ENCODE measurements at regions not wholly inside any gene's neighbourhood (a gene's known extent, or its start where the extent isn't known, plus 50 kb on each side); places are given as distances from the start of the nearest gene placed in this dataset.
"Not testable (repeated sequence)": the region's sequence is repeated elsewhere in the genome, so short reads cannot be mapped to it uniquely, and the experiment has no call there.

GRCh38 chr3:22795917-22796316 is 407.2 kb upstream of the UBE2E2 start:
- no peak for TF ChIP-seq CTCF (IDR thresholded peaks at IDR 0.05; ENCODE audit: low read depth, low read length)
- no peak for DNase-seq (ENCODE audit: low read depth, low spot score)
- no peak overlapping the region for H3K4me3 ChIP-seq (ENCODE audit: low read depth, low read length)
- in situ Hi-C loops (cut with HindIII; ENCODE audit: low sequenced_read_pairs) = no loop called here

- no peak for DNase-seq (ENCODE audit: low read depth, low spot score)
- in situ Hi-C loops (cut with HindIII; ENCODE audit: low sequenced_read_pairs) = no loop called here
- TF ChIP-seq CTCF (IDR thresholded peaks at IDR 0.05; ENCODE audit: low read depth, low read length) = no peak
- H3K4me3 ChIP-seq (ENCODE audit: low read depth, low read length) = no peak overlapping the region
Observed at GRCh38 chr3:22798461-22798860, 404.7 kb upstream of the UBE2E2 start.

GRCh38 chr3:22819209-22819608 is 383.9 kb upstream of the UBE2E2 start:
- DNase-seq (ENCODE audit: low read depth, low spot score) = no peak
- H3K4me3 ChIP-seq (ENCODE audit: low read depth, low read length) = no peak overlapping the region
- in situ Hi-C loops (cut with HindIII; ENCODE audit: low sequenced_read_pairs) = no loop called here
- TF ChIP-seq CTCF (IDR thresholded peaks at IDR 0.05; ENCODE audit: low read depth, low read length) = no peak

DNA sequence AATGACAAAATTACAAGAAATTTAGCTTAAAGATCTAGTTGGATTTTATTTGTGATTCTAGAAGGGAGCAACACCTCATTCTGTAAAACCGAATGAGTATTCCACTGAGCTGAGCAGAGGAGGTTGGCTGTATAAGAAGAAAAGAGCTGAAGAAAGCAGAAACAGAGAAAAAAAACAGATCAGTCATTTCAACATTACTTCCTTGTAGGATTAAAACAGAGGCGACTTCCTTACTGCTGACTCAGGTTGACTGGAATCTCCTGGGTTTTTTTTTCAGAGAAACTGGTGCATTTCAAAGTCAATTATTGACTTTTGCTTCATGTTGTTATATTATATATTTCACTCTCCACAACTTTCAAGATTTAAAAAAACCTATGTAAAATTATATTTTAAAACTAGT is 368.1 kb upstream of the UBE2E2 start:
- in situ Hi-C loops (cut with HindIII; ENCODE audit: low sequenced_read_pairs) = no loop called here
- no peak overlapping the region for H3K4me3 ChIP-seq (ENCODE audit: low read depth, low read length)
- no peak for TF ChIP-seq CTCF (IDR thresholded peaks at IDR 0.05; ENCODE audit: low read depth, low read length)
- peak; percentile 3 for DNase-seq (ENCODE audit: low read depth, low spot score)

DNA sequence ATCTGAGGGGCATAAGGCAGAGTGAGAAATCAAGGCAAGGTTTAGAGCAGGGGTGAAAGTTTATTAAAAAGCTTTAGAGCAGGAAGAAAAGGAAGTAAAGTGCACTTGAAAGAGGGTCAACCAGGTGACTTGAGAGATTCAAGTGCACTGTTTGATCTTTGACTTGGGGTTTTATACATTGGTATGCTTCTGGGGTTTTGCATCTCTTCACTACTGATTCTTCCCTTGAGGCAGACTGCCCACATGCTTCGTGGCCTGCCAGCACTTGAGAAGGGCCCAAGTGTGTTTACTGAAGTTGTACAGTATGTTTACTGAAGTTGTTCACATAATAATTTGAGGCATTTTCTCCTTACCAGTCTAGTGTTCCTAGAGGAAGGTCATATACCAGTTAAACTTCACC is 367.0 kb upstream of the UBE2E2 start:
- H3K4me3 ChIP-seq (ENCODE audit: low read depth, low read length) = no peak overlapping the region
- DNase-seq (ENCODE audit: low read depth, low spot score) = no peak
- TF ChIP-seq CTCF (IDR thresholded peaks at IDR 0.05; ENCODE audit: low read depth, low read length) = no peak
- in situ Hi-C loops (cut with HindIII; ENCODE audit: low sequenced_read_pairs) = no loop called here

- TF ChIP-seq CTCF (IDR thresholded peaks at IDR 0.05; ENCODE audit: low read depth, low read length) = no peak
- no peak overlapping the region for H3K4me3 ChIP-seq (ENCODE audit: low read depth, low read length)
- in situ Hi-C loops (cut with HindIII; ENCODE audit: low sequenced_read_pairs) = no loop called here
- DNase-seq (ENCODE audit: low read depth, low spot score) = no peak
Observed at GRCh38 chr3:22843854-22844253, 359.3 kb upstream of the UBE2E2 start.

DNA sequence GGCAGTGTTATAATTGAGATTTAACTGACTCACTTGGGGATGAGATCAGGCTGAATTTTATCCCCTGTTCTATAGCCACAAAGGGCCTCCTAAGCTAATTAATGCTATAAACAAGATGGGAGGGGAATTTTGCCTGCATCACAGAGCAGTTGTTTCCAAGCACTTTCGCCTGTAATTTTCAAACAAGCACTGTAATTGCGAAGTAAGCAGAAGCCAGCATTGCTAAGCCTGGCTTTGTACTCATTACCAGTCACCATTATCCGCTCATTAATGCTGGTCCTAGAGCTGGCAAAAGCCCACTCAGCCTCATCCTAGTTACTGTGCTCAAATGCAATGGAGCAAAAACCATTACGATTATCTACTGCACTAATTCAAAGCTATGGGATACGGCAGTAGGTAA is 356.6 kb upstream of the UBE2E2 start:
- no peak overlapping the region for H3K4me3 ChIP-seq (ENCODE audit: low read depth, low read length)
- no peak for DNase-seq (ENCODE audit: low read depth, low spot score)
- in situ Hi-C loops (cut with HindIII; ENCODE audit: low sequenced_read_pairs) = no loop called here
- no peak for TF ChIP-seq CTCF (IDR thresholded peaks at IDR 0.05; ENCODE audit: low read depth, low read length)

DNA sequence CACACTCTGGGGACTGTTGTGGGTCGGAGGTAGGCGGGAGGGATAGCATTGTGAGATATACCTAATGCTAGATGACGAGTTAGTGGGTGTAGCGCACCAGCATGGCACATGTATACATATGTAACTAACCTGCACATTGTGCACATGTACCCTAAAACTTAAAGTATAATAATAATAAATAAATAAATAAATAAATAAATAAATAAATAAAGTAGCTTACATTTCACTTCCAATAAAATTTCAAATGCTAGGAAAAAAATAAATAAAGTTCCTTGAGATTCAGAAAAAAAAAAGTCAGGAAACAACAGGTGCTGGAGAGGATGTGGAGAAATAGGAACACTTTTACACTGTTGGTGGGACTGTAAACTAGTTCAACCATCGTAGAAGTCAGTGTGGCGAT is 353.5 kb upstream of the UBE2E2 start:
- in situ Hi-C loops (cut with HindIII; ENCODE audit: low sequenced_read_pairs); DNase-seq (ENCODE audit: low read depth, low spot score): not testable (repeated sequence)

More for the DNA sequence above, 353.5 kb upstream of the UBE2E2 start:
- H3K4me3 ChIP-seq (ENCODE audit: low read depth, low read length) = not testable (repeated sequence)

Data from astrocyte of the spinal cord (primary cell).